SK-N-SH (cell line): ENCODE measurements at regions not wholly inside any gene's neighbourhood (a gene's known extent, or its start where the extent isn't known, plus 50 kb on each side); places are given as distances from the start of the nearest gene placed in this dataset.

Experiments used
- CTCF ChIA-PET: fragments of 300-600, 350-600 bp; formaldehyde crosslinking; extraction: SDS; loops from one replicate; lab custom pipeline; 2021; lab: Yijun Ruan, JAX
- POLR2A ChIA-PET: fragments of 350-600 bp; sonication (Branson Sonifier 250); formaldehyde crosslinking; extraction: SDS; loops from one replicate; lab custom pipeline; 2020; ENCODE audit warnings: antibody characterized with exemption, inconsistent platforms; lab: Yijun Ruan, JAX
- DNase-seq: peaks from one replicate; pipeline ENCODE4 v3.0.0; 2012
- H2AFZ ChIP-seq: fragments of 200-600 bp; sonication (generic); 2 replicates; pipeline ENCODE4 v1.8.1; 2016; ENCODE audit warnings: antibody characterized with exemption, mild to moderate bottlenecking, low read depth
- H3F3A ChIP-seq: fragments of 200-600 bp; sonication (generic); replicated peaks from 2 replicates; pipeline ENCODE3; 2016; ENCODE audit warnings: antibody characterized with exemption, mild to moderate bottlenecking; ENCODE audit not compliant: insufficient read depth
- H3K27ac ChIP-seq, 2 experiments: fragments of 200-500 bp in 1 of 2; fragments of 200-600 bp in 1 of 2; sonication (Bioruptor generic) in 1 of 2; sonication (generic), shearing (Covaris generic) in 1 of 2; 2 replicates each; pipeline versions ENCODE4 v1.5.1 to v1.6.1; 2014 to 2016; ENCODE audit warnings: low read depth in 2 of 2, inconsistent platforms in 1 of 2, low read length in 1 of 2, mild to moderate bottlenecking in 1 of 2, mixed read lengths in 1 of 2
- H3K27me3 ChIP-seq: fragments of 200-600 bp; sonication (generic), shearing (Covaris generic); 2 replicates; pipeline ENCODE4 v1.6.1; 2016; ENCODE audit warnings: mixed run types; ENCODE audit not compliant: insufficient read depth
- H3K36me3 ChIP-seq, 2 experiments: fragments of 200-500 bp in 1 of 2; fragments of 200-600 bp in 1 of 2; sonication (Bioruptor generic) in 1 of 2; sonication (generic) in 1 of 2; replicated peaks in 1 of 2; 2 replicates each; pipeline versions ENCODE3 to v1.5.1; 2014 to 2016; ENCODE audit warnings: low read length in 1 of 2, mild to moderate bottlenecking in 1 of 2; ENCODE audit not compliant: insufficient read depth in 2 of 2, control insufficient read depth in 1 of 2
- H3K4me1 ChIP-seq, 2 experiments: fragments of 200-500 bp in 1 of 2; fragments of 200-600 bp in 1 of 2; sonication (Bioruptor generic) in 1 of 2; sonication (generic), shearing (Covaris generic) in 1 of 2; 2 replicates each; pipeline versions ENCODE4 v1.5.1 to v1.6.1; 2014 to 2016; ENCODE audit warnings: low read depth in 1 of 2, low read length in 1 of 2, mixed run types in 1 of 2; ENCODE audit not compliant: insufficient read depth in 2 of 2, control insufficient read depth in 1 of 2
- H3K4me2 ChIP-seq: fragments of 200-600 bp; sonication (generic), shearing (Covaris generic); 2 replicates; pipeline ENCODE4 v1.6.1; 2017; ENCODE audit warnings: mixed run types
- H3K4me3 ChIP-seq, 2 experiments: fragments of 200-500 bp in 1 of 2; fragments of 200-600 bp in 1 of 2; sonication (Bioruptor generic) in 1 of 2; sonication (generic), shearing (Covaris generic) in 1 of 2; 2 replicates each; pipeline versions ENCODE4 v1.5.1 to v1.8.1; 2014 to 2016; ENCODE audit warnings: low read depth in 2 of 2, inconsistent platforms in 1 of 2, low read length in 1 of 2, mild to moderate bottlenecking in 1 of 2, mixed read lengths in 1 of 2, moderate library complexity in 1 of 2
- H3K79me2 ChIP-seq: fragments of 200-600 bp; sonication (generic); 2 replicates; pipeline ENCODE4 v1.8.1; 2017; ENCODE audit warnings: mild to moderate bottlenecking; ENCODE audit not compliant: insufficient read depth
- H3K9ac ChIP-seq: fragments of 200-600 bp; sonication (generic); 2 replicates; pipeline ENCODE4 v1.6.1; 2017; ENCODE audit warnings: mixed run types
- H3K9me2 ChIP-seq: fragments of 200-600 bp; sonication (generic); 2 replicates; pipeline ENCODE4 v1.6.1; 2017; ENCODE audit warnings: mixed run types
- H3K9me3 ChIP-seq: fragments of 200-600 bp; sonication (generic); 2 replicates; pipeline ENCODE4 v1.6.1; 2017; ENCODE audit warnings: mixed run types, mild to moderate bottlenecking, moderate library complexity
- H4K20me1 ChIP-seq: fragments of 200-600 bp; sonication (generic); 2 replicates; pipeline ENCODE4 v1.6.1; 2017; ENCODE audit warnings: mild to moderate bottlenecking, mixed run types; ENCODE audit not compliant: insufficient read depth
- CHD2 ChIP-seq: fragments of 150-350 bp; IDR thresholded peaks from 2 replicates; pipeline ENCODE4 v1.6.1; 2018; ENCODE audit warnings: low read length; ENCODE audit not compliant: partially characterized antibody
- EP300 ChIP-seq, 2 experiments: IDR thresholded peaks; 2 replicates each; pipeline versions ENCODE4 v1.4.0 to v1.6.1; 2012; ENCODE audit warnings: borderline replicate concordance in 1 of 2, low read depth in 1 of 2, low read length in 1 of 2
- EZH2phosphoT487 ChIP-seq: fragments of 200-600 bp; sonication (generic); IDR thresholded peaks from 2 replicates; pipeline ENCODE4 v1.6.1; 2017; ENCODE audit warnings: low read depth, mixed run types, mild to moderate bottlenecking, antibody characterized with exemption, moderate library complexity, borderline replicate concordance
- GATA2 ChIP-seq: sonication (generic); formaldehyde crosslinking; IDR thresholded peaks from 2 replicates; pipeline ENCODE4 v1.5.0; 2020; ENCODE audit warnings: mild to moderate bottlenecking, missing genetic modification reagents
- JUND ChIP-seq: IDR thresholded peaks from 2 replicates; pipeline ENCODE4 v1.4.0; 2012
- NRF1 ChIP-seq: IDR thresholded peaks from 2 replicates; pipeline ENCODE4 v1.6.1; 2012; ENCODE audit warnings: low read depth, mild to moderate bottlenecking, low read length
- RAD21 ChIP-seq: IDR thresholded peaks from 2 replicates; pipeline ENCODE4 v1.6.1; 2012; ENCODE audit warnings: mild to moderate bottlenecking, low read length
- RFX5 ChIP-seq: IDR thresholded peaks from 2 replicates; pipeline ENCODE4 v1.6.1; 2012; ENCODE audit warnings: mild to moderate bottlenecking, improper control_type of control experiment, low read length
- RXRA ChIP-seq: IDR thresholded peaks from 2 replicates; pipeline ENCODE4 v1.4.0; 2012; ENCODE audit warnings: low read depth, mild to moderate bottlenecking, borderline replicate concordance
- SIN3A ChIP-seq: IDR thresholded peaks from 2 replicates; pipeline ENCODE4 v1.6.1; 2012; ENCODE audit warnings: low read depth, mild to moderate bottlenecking, low read length, moderate library complexity, borderline replicate concordance
- TEAD4 ChIP-seq: IDR thresholded peaks from 2 replicates; pipeline ENCODE4 v1.4.0; 2012; ENCODE audit warnings: mild to moderate bottlenecking, borderline replicate concordance; ENCODE audit not compliant: insufficient read depth
- YY1 ChIP-seq: IDR thresholded peaks from 2 replicates; pipeline ENCODE4 v1.4.0; 2012; ENCODE audit warnings: low read depth, mild to moderate bottlenecking
- ZBTB33 ChIP-seq: IDR thresholded peaks from 2 replicates; pipeline ENCODE4 v1.4.0; 2012; ENCODE audit warnings: low read depth, borderline replicate concordance
- WGBS: methylation state at CpG from one replicate; pipeline ENCODE4 v1.1.6; 2017; ENCODE audit warnings: low lambda C conversion rate; 5-methylcytosine and 5-hydroxymethylcytosine counted together
- TF ChIP-seq, protein P1 (sequence below): fragments of 200-600 bp; sonication (generic); IDR thresholded peaks from 2 replicates; pipeline ENCODE4 v1.6.1; 2017; ENCODE audit warnings: antibody characterized with exemption, mild to moderate bottlenecking, moderate library complexity
- TF ChIP-seq, protein P2 (sequence below): IDR thresholded peaks from 2 replicates; pipeline ENCODE4; 2012

DNA sequence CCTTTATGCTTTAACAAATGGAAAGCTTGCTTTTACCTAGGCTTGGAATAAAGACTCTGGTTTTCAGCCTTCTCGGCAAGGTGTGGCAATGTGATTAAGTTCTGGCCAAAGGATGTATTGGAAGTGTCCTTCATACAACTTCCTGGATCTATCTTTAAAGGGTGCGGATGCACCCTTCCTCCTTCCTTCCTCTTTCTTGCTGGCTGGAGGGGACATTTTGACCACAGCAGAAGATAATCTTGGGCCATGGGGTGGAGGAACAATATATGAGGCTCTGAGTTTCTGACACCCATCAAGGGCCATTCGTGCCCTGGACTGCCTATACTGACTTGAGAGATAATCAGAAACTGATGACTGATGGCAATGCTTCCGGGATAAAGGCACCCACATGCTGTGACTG is 145.7 kb downstream of the ACER2 start:
- no peak overlapping the region for H3K4me3 ChIP-seq
- H2AFZ ChIP-seq = no peak overlapping the region
- H3F3A ChIP-seq = no peaks in the 10 kb centered on the region
- no peak for TF ChIP-seq EP300 (IDR thresholded peaks at IDR 0.05; ENCODE audit: borderline replicate concordance in 1 of 2, low read depth in 1 of 2, low read length in 1 of 2)
- no peaks in the 10 kb centered on the region for H4K20me1 ChIP-seq
- POLR2A ChIA-PET = no interaction called here
- CTCF ChIA-PET = no interaction called here
- no peak for DNase-seq
- H3K9me3 ChIP-seq = no peaks in the 10 kb centered on the region
- no peaks in the 10 kb centered on the region for H3K9me2 ChIP-seq
- H3K27me3 ChIP-seq = no peaks in the 10 kb centered on the region; the same call in 1 of the 2 replicates
- H3K9ac ChIP-seq = no peak overlapping the region
- H3K36me3 ChIP-seq = no peaks in the 10 kb centered on the region
- H3K27ac ChIP-seq = no peak overlapping the region
- 24% methylated on average over 4 of the region's 4 CpGs for WGBS
- H3K79me2 ChIP-seq = no peaks in the 10 kb centered on the region
- no peaks in the 10 kb centered on the region for H3K4me1 ChIP-seq
- H3K4me2 ChIP-seq = no peak overlapping the region

DNA sequence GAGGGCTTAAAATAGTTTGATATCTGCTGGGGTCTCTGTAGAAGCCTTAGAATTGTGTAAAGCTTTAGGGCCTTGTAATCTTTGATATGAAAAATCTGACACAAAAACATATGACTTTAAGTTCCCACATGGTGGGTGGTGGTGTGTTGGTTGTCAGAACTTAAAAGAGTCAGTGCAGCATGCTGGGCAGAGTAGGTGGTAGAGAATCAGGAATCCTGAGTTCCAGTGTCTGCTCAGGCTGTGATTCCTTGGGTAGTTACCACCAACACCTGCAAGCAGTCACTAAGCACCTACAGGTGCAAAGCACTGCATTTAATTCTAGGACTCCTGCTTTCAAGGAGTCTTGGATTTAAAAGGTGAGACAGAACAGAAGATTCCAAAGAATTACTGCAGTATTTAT is 144.6 kb downstream of the ACER2 start:
- Histone ChIP-seq H3K9me2 (no peaks in the 10 kb centered on the region), H4K20me1 (no peaks in the 10 kb centered on the region), H3K4me2 (no peak overlapping the region), H2AFZ (no peak overlapping the region), H3K79me2 (no peaks in the 10 kb centered on the region), H3K4me3 (no peak overlapping the region), H3K36me3 (no peaks in the 10 kb centered on the region), H3K9ac (no peak overlapping the region), H3K27ac (no peak overlapping the region), H3F3A (no peaks in the 10 kb centered on the region), H3K9me3 (no peaks in the 10 kb centered on the region), H3K27me3 (no peaks in the 10 kb centered on the region; the same call in 1 of the 2 replicates), H3K4me1 (no peaks in the 10 kb centered on the region)
- no peak for DNase-seq
- TF ChIP-seq ZBTB33 (no peak), NRF1 (no peak), RXRA (no peak), GATA2 (CRISPR knock-in tag) (no peak), CHD2 (no peak), RFX5 (no peak), RAD21 (no peak), SIN3A (no peak), JUND (no peak), YY1 (no peak), EZH2phosphoT487 (no peak), TEAD4 (no peak)
- TF ChIP-seq, protein P1, sequence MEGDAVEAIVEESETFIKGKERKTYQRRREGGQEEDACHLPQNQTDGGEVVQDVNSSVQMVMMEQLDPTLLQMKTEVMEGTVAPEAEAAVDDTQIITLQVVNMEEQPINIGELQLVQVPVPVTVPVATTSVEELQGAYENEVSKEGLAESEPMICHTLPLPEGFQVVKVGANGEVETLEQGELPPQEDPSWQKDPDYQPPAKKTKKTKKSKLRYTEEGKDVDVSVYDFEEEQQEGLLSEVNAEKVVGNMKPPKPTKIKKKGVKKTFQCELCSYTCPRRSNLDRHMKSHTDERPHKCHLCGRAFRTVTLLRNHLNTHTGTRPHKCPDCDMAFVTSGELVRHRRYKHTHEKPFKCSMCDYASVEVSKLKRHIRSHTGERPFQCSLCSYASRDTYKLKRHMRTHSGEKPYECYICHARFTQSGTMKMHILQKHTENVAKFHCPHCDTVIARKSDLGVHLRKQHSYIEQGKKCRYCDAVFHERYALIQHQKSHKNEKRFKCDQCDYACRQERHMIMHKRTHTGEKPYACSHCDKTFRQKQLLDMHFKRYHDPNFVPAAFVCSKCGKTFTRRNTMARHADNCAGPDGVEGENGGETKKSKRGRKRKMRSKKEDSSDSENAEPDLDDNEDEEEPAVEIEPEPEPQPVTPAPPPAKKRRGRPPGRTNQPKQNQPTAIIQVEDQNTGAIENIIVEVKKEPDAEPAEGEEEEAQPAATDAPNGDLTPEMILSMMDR = no peak
- TF ChIP-seq, protein P2, sequence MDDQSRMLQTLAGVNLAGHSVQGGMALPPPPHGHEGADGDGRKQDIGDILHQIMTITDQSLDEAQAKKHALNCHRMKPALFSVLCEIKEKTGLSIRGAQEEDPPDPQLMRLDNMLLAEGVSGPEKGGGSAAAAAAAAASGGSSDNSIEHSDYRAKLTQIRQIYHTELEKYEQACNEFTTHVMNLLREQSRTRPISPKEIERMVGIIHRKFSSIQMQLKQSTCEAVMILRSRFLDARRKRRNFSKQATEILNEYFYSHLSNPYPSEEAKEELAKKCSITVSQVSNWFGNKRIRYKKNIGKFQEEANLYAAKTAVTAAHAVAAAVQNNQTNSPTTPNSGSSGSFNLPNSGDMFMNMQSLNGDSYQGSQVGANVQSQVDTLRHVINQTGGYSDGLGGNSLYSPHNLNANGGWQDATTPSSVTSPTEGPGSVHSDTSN = no peak
- POLR2A ChIA-PET = no interaction called here
- CTCF ChIA-PET = no interaction called here
